ENCODE measurements at regions not wholly inside any gene's neighbourhood (a gene's known extent, or its start where the extent isn't known, plus 50 kb on each side); places are given as distances from the start of the nearest gene placed in this dataset.

GRCh38 chr6:40162074-40162473 is 227.8 kb upstream of the MOCS1 start:
- no peak for DNase-seq
- H3K27me3 ChIP-seq = no peaks in the 10 kb centered on the region

GRCh38 chr6:40160826-40161225 is 226.6 kb upstream of the MOCS1 start:
- no peaks in the 10 kb centered on the region for H3K9me3 ChIP-seq
- 39 to 58% (median 57%) methylated on average over 3 of the region's 3 CpGs for WGBS, 3 donors
- no peaks in the 10 kb centered on the region for H3K36me3 ChIP-seq
- no peak overlapping the region for H3K27ac ChIP-seq
- H3K27me3 ChIP-seq = no peaks in the 10 kb centered on the region
- intact Hi-C loops (cut with DNase I) = no loop called here
- TF ChIP-seq POLR2A (IDR thresholded peaks at IDR 0.05) = no peak
- TF ChIP-seq, protein P1, sequence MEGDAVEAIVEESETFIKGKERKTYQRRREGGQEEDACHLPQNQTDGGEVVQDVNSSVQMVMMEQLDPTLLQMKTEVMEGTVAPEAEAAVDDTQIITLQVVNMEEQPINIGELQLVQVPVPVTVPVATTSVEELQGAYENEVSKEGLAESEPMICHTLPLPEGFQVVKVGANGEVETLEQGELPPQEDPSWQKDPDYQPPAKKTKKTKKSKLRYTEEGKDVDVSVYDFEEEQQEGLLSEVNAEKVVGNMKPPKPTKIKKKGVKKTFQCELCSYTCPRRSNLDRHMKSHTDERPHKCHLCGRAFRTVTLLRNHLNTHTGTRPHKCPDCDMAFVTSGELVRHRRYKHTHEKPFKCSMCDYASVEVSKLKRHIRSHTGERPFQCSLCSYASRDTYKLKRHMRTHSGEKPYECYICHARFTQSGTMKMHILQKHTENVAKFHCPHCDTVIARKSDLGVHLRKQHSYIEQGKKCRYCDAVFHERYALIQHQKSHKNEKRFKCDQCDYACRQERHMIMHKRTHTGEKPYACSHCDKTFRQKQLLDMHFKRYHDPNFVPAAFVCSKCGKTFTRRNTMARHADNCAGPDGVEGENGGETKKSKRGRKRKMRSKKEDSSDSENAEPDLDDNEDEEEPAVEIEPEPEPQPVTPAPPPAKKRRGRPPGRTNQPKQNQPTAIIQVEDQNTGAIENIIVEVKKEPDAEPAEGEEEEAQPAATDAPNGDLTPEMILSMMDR (IDR thresholded peaks at IDR 0.05) = no peak
- no peak for TF ChIP-seq EP300 (IDR thresholded peaks at IDR 0.05)
- H3K4me1 ChIP-seq (ENCODE audit: insufficient read depth) = no peaks in the 10 kb centered on the region
- no peak overlapping the region for H3K4me3 ChIP-seq
- DNase-seq = no peak

More at GRCh38 chr6:40162074-40162473, 227.8 kb upstream of the MOCS1 start:
- Histone ChIP-seq H3K9me3 (no peaks in the 10 kb centered on the region), H3K27ac (no peak overlapping the region), H3K4me1 (ENCODE audit: insufficient read depth) (no peaks in the 10 kb centered on the region), H3K4me3 (no peak overlapping the region), H3K36me3 (no peaks in the 10 kb centered on the region)
- intact Hi-C loops (cut with DNase I) = no loop called here
- 78 to 91% (median 78%) methylated on average over 5 of the region's 5 CpGs for WGBS, 3 donors
- TF ChIP-seq, protein P1 (IDR thresholded peaks at IDR 0.05) = no peak
- no peak for TF ChIP-seq EP300 (IDR thresholded peaks at IDR 0.05)
- TF ChIP-seq POLR2A (IDR thresholded peaks at IDR 0.05) = no peak

DNA sequence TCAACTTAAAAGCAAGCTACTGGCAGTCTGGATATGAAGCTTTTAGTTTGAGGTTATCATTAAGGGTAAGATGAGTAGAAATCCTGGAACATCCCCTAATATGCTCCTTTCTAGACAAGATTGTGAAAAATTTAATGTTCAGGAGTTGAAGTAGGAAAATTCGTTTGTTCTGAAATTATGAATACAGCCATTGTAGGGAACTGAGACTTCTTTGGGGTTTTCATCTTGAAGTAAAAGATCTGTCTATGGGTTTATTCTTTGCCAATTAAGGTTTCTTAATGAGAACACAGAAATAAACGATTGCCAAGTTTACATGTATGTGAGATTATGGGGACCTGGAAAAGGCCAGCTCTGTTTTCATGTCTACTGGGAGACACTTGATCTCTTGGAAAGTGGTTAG is 225.6 kb upstream of the MOCS1 start:
- intact Hi-C loops (cut with DNase I) = no loop called here
- Histone ChIP-seq H3K9me3 (no peaks in the 10 kb centered on the region), H3K4me3 (no peak overlapping the region), H3K27me3 (no peaks in the 10 kb centered on the region), H3K4me1 (ENCODE audit: insufficient read depth) (no peaks in the 10 kb centered on the region), H3K36me3 (no peaks in the 10 kb centered on the region), H3K27ac (no peak overlapping the region)
- TF ChIP-seq, protein P1 (IDR thresholded peaks at IDR 0.05) = no peak
- no peak for TF ChIP-seq POLR2A (IDR thresholded peaks at IDR 0.05)
- no peak for TF ChIP-seq EP300 (IDR thresholded peaks at IDR 0.05)
- DNase-seq = no peak
- WGBS, 3 donors = 47 to 62% (median 58%) methylated on average over 2 of the region's 2 CpGs

- WGBS, 3 donors = 68 to 85% (median 73%) methylated on average over 9 of the region's 9 CpGs
- no peaks in the 10 kb centered on the region for H3K4me1 ChIP-seq (ENCODE audit: insufficient read depth)
- TF ChIP-seq, protein P1 (IDR thresholded peaks at IDR 0.05) = no peak
- TF ChIP-seq POLR2A (IDR thresholded peaks at IDR 0.05) = no peak
- no peak for TF ChIP-seq EP300 (IDR thresholded peaks at IDR 0.05)
- no peaks in the 10 kb centered on the region for H3K36me3 ChIP-seq
- H3K27ac ChIP-seq = no peak overlapping the region
- intact Hi-C loops (cut with DNase I) = no loop called here
- no peaks in the 10 kb centered on the region for H3K27me3 ChIP-seq
- no peaks in the 10 kb centered on the region for H3K9me3 ChIP-seq
- no peak overlapping the region for H3K4me3 ChIP-seq
- no peak for DNase-seq
Observed at GRCh38 chr6:40152701-40153436, 218.6 kb upstream of the MOCS1 start.
